ENCODE measurements at regions not wholly inside any gene's neighbourhood (a gene's known extent, or its start where the extent isn't known, plus 50 kb on each side); places are given as distances from the start of the nearest gene placed in this dataset.

DNA sequence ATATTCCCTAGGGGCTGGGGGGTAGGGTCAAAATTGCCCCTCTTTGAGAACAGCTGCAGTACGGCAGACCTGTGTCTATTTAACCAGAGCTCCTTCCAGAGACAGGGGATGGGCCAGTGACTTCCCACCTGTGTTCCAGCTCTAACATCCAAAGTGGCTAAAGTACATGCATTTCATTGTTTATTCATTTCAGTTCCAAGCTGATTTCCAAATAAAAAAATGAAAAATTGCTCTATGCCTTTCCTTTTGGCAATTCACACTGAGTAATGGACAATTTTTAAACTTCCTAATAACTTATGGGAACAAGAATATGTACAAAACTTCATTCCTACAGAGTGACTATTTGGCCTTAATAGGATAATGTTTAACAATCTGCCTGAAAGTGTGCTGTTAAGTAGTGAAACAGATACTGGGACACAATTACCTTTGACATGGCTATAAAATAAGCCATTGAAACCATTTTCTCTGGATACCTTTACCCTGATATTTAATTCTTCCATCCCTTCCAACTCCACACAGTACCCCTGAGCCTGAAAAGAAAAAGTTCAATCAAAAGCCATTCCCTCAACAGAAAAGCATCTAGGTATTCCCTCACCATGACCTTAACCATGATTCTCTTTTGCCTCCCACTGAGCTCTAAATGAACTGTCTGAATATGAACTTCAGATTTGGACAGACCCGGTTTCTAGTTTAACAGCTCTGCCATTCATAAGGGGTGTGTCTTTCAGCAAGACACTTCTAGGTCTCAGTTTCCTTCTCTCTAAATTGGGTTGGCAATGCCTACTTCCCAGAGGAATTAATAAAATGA lies 73.1 kb downstream of the RDH14 start:
- no peak for TF ChIP-seq GABPA (IDR thresholded peaks at IDR 0.05 in 1 of 2, conservative IDR thresholded peaks at IDR 0.05 in 1 of 2)
- TF ChIP-seq, protein P1, sequence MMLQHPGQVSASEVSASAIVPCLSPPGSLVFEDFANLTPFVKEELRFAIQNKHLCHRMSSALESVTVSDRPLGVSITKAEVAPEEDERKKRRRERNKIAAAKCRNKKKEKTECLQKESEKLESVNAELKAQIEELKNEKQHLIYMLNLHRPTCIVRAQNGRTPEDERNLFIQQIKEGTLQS (IDR thresholded peaks at IDR 0.05): no peak
- no peak for TF ChIP-seq TAF1 (conservative IDR thresholded peaks at IDR 0.05)
- TF ChIP-seq, protein P2, sequence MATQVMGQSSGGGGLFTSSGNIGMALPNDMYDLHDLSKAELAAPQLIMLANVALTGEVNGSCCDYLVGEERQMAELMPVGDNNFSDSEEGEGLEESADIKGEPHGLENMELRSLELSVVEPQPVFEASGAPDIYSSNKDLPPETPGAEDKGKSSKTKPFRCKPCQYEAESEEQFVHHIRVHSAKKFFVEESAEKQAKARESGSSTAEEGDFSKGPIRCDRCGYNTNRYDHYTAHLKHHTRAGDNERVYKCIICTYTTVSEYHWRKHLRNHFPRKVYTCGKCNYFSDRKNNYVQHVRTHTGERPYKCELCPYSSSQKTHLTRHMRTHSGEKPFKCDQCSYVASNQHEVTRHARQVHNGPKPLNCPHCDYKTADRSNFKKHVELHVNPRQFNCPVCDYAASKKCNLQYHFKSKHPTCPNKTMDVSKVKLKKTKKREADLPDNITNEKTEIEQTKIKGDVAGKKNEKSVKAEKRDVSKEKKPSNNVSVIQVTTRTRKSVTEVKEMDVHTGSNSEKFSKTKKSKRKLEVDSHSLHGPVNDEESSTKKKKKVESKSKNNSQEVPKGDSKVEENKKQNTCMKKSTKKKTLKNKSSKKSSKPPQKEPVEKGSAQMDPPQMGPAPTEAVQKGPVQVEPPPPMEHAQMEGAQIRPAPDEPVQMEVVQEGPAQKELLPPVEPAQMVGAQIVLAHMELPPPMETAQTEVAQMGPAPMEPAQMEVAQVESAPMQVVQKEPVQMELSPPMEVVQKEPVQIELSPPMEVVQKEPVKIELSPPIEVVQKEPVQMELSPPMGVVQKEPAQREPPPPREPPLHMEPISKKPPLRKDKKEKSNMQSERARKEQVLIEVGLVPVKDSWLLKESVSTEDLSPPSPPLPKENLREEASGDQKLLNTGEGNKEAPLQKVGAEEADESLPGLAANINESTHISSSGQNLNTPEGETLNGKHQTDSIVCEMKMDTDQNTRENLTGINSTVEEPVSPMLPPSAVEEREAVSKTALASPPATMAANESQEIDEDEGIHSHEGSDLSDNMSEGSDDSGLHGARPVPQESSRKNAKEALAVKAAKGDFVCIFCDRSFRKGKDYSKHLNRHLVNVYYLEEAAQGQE (IDR thresholded peaks at IDR 0.05): no peak
- TF ChIP-seq, protein P3, sequence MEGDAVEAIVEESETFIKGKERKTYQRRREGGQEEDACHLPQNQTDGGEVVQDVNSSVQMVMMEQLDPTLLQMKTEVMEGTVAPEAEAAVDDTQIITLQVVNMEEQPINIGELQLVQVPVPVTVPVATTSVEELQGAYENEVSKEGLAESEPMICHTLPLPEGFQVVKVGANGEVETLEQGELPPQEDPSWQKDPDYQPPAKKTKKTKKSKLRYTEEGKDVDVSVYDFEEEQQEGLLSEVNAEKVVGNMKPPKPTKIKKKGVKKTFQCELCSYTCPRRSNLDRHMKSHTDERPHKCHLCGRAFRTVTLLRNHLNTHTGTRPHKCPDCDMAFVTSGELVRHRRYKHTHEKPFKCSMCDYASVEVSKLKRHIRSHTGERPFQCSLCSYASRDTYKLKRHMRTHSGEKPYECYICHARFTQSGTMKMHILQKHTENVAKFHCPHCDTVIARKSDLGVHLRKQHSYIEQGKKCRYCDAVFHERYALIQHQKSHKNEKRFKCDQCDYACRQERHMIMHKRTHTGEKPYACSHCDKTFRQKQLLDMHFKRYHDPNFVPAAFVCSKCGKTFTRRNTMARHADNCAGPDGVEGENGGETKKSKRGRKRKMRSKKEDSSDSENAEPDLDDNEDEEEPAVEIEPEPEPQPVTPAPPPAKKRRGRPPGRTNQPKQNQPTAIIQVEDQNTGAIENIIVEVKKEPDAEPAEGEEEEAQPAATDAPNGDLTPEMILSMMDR (IDR thresholded peaks at IDR 0.05; ENCODE audit: low read depth, low read length, missing input control): no peak
- TF ChIP-seq RAD21 (IDR thresholded peaks at IDR 0.05): no peak
- TF ChIP-seq, protein P4, sequence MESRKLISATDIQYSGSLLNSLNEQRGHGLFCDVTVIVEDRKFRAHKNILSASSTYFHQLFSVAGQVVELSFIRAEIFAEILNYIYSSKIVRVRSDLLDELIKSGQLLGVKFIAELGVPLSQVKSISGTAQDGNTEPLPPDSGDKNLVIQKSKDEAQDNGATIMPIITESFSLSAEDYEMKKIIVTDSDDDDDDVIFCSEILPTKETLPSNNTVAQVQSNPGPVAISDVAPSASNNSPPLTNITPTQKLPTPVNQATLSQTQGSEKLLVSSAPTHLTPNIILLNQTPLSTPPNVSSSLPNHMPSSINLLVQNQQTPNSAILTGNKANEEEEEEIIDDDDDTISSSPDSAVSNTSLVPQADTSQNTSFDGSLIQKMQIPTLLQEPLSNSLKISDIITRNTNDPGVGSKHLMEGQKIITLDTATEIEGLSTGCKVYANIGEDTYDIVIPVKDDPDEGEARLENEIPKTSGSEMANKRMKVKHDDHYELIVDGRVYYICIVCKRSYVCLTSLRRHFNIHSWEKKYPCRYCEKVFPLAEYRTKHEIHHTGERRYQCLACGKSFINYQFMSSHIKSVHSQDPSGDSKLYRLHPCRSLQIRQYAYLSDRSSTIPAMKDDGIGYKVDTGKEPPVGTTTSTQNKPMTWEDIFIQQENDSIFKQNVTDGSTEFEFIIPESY (IDR thresholded peaks at IDR 0.05): no peak
- TF ChIP-seq JUND (IDR thresholded peaks at IDR 0.05): no peak
- TF ChIP-seq SP1 (IDR thresholded peaks at IDR 0.05): no peak

All from liver (tissue), 3 donors.